Keratinocyte (primary cell): ENCODE measurements at regions not wholly inside any gene's neighbourhood (a gene's known extent, or its start where the extent isn't known, plus 50 kb on each side); places are given as distances from the start of the nearest gene placed in this dataset.
A peak's percentile ranks its signal among the peaks of the same experiment; 100 is the strongest.

ENCODE experiments used
- DNase-seq: peaks from one replicate; pipeline ENCODE4 v3.0.0-alpha.2; 2011; ENCODE audit warnings: low read depth, missing footprints, low spot score
- FAIRE-seq: peaks from 2 replicates; lab custom pipeline; 2011; peaks lifted over from hg19 to GRCh38; lab: Jason Lieb, UNC
- H2AFZ ChIP-seq: 2 replicates; pipeline ENCODE4 v1.6.0; 2012; ENCODE audit warnings: low read length, control low read depth, inconsistent platforms; ENCODE audit not compliant: control insufficient read depth
- H3K27ac ChIP-seq: 2 replicates; pipeline ENCODE4 v1.5.1; 2011; ENCODE audit warnings: low read length; ENCODE audit not compliant: control insufficient read depth, insufficient read depth
- H3K27me3 ChIP-seq: 3 replicates; pipeline ENCODE4 v1.6.0; 2011; ENCODE audit warnings: low read length; ENCODE audit not compliant: control insufficient read depth, insufficient read depth; ENCODE audit errors: extremely low read depth
- H3K36me3 ChIP-seq, 2 experiments: 2 replicates in 1 of 2; 3 replicates in 1 of 2; pipeline ENCODE4 v1.5.1; 2011; ENCODE audit warnings: low read length in 2 of 2, mild to moderate bottlenecking in 1 of 2; ENCODE audit not compliant: control insufficient read depth in 2 of 2, insufficient read depth in 2 of 2; ENCODE audit errors: extremely low read depth in 1 of 2
- H3K4me1 ChIP-seq: 3 replicates; pipeline ENCODE4 v1.5.1; 2011; ENCODE audit warnings: low read length; ENCODE audit not compliant: control insufficient read depth, insufficient read depth; ENCODE audit errors: extremely low read depth
- H3K4me2 ChIP-seq: 3 replicates; pipeline ENCODE4 v1.6.0; 2011; ENCODE audit warnings: low read depth, low read length; ENCODE audit not compliant: control insufficient read depth, insufficient read depth; ENCODE audit errors: extremely low read depth
- H3K4me3 ChIP-seq, 3 experiments: fragments of 200-600 bp in 1 of 3; sonication (generic) in 1 of 3; 2 replicates in 2 of 3; 3 replicates in 1 of 3; pipeline ENCODE4 v1.5.1; 2011 to 2016; ENCODE audit warnings: low read length in 3 of 3, mild to moderate bottlenecking in 3 of 3, control low read depth in 2 of 3, inconsistent platforms in 1 of 3, low read depth in 1 of 3, mixed read lengths in 1 of 3, mixed run types in 1 of 3, moderate library complexity in 1 of 3; ENCODE audit not compliant: control insufficient read depth in 2 of 3, insufficient read depth in 2 of 3; ENCODE audit errors: extremely low read depth in 1 of 3
- H3K79me2 ChIP-seq: 2 replicates; pipeline ENCODE4 v1.6.0; 2012; ENCODE audit warnings: low read length; ENCODE audit not compliant: control insufficient read depth, insufficient read depth
- H3K9ac ChIP-seq: 3 replicates; pipeline ENCODE4 v1.6.0; 2011; ENCODE audit warnings: low read length; ENCODE audit not compliant: control insufficient read depth, insufficient read depth; ENCODE audit errors: extremely low read depth
- H3K9me1 ChIP-seq: 3 replicates; pipeline ENCODE4 v1.6.0; 2011; ENCODE audit warnings: low read length; ENCODE audit not compliant: control insufficient read depth, insufficient read depth; ENCODE audit errors: extremely low read depth
- H3K9me3 ChIP-seq: 2 replicates; pipeline ENCODE4 v1.5.1; 2012; ENCODE audit warnings: low read depth, low read length; ENCODE audit not compliant: control insufficient read depth
- H4K20me1 ChIP-seq: 3 replicates; pipeline ENCODE4 v1.6.0; 2011; ENCODE audit warnings: low read length; ENCODE audit not compliant: control insufficient read depth, insufficient read depth; ENCODE audit errors: extremely low read depth
- CTCF ChIP-seq, 3 experiments: IDR thresholded peaks in 1 of 3; conservative IDR thresholded peaks in 1 of 3; optimal IDR thresholded peaks in 1 of 3; 2 replicates in 2 of 3; 3 replicates in 1 of 3; pipeline versions ENCODE3 to v1.5.1; 2011; ENCODE audit warnings: low read length in 3 of 3, mild to moderate bottlenecking in 3 of 3, moderate library complexity in 2 of 3, control low read depth in 1 of 3, inconsistent platforms in 1 of 3; ENCODE audit not compliant: insufficient read depth in 2 of 3; ENCODE audit errors: extremely low read depth in 1 of 3
- EZH2 ChIP-seq: IDR thresholded peaks from one replicate; pipeline ENCODE4 v1.6.1; 2012; ENCODE audit warnings: inconsistent platforms, mild to moderate bottlenecking, low read length, moderate library complexity
- dilution Hi-C: fragments of 300-500 bp; cut with MboI; formaldehyde crosslinking; loops from one replicate; pipeline ENCODE4 v1.7.0; 2020; ENCODE audit warnings: low sequenced_read_pairs; ENCODE audit not compliant: extremely low pct_ligation_motif_present

GRCh38 chr1:147080006-147080661, 92.1 kb downstream of the PRKAB2 start:
- Histone ChIP-seq H3K4me1 (peaks cover 14% of the 10 kb centered on the region), H3K9ac (no peak overlapping the region), H3K9me1 (no peaks in the 10 kb centered on the region), H3K27ac (no peak overlapping the region), H3K4me3 (peak overlapping the region in 1 of 3 experiments; percentile 11), H3K79me2 (no peaks in the 10 kb centered on the region), H3K36me3 (no peaks in the 10 kb centered on the region), H4K20me1 (no peaks in the 10 kb centered on the region), H3K27me3 (peaks cover 73% of the 10 kb centered on the region), H2AFZ (no peak overlapping the region), H3K4me2 (peak overlapping the region; percentile 43), H3K9me3 (peaks cover 3% of the 10 kb centered on the region)
- TF ChIP-seq CTCF (optimal IDR thresholded peaks at IDR 0.05 in 1 of 3, IDR thresholded peaks at IDR 0.05 in 1 of 3, conservative IDR thresholded peaks at IDR 0.05 in 1 of 3; ENCODE audit: extremely low read depth in 1 of 3, insufficient read depth in 2 of 3, low read length in 3 of 3) (peak in 2 of 3 experiments; percentile 9 to 11), EZH2 (peak; percentile 62)
- DNase-seq (no peak), FAIRE-seq (no peak)
- dilution Hi-C loops = no loop called here

GRCh38 chr1:147079400-147080005, 92.8 kb downstream of the PRKAB2 start:
- Histone ChIP-seq H4K20me1 (no peaks in the 10 kb centered on the region), H3K9ac (no peak overlapping the region), H3K4me3 (peak overlapping the region in 1 of 3 experiments; percentile 18), H3K36me3 (no peaks in the 10 kb centered on the region), H2AFZ (no peak overlapping the region), H3K9me1 (no peaks in the 10 kb centered on the region), H3K27me3 (peaks cover 76% of the 10 kb centered on the region), H3K27ac (no peak overlapping the region), H3K9me3 (peaks cover 3% of the 10 kb centered on the region), H3K79me2 (no peaks in the 10 kb centered on the region), H3K4me1 (peaks cover 14% of the 10 kb centered on the region), H3K4me2 (peak overlapping the region; percentile 43)
- peak; percentile 96 for TF ChIP-seq EZH2
- TF ChIP-seq CTCF (optimal IDR thresholded peaks at IDR 0.05 in 1 of 3, IDR thresholded peaks at IDR 0.05 in 1 of 3, conservative IDR thresholded peaks at IDR 0.05 in 1 of 3; ENCODE audit: extremely low read depth in 1 of 3, insufficient read depth in 2 of 3, low read length in 3 of 3) = no peak
- dilution Hi-C loops = no loop called here
- FAIRE-seq (no peak), DNase-seq (no peak)
